H1 (cell line): ENCODE measurements at regions not wholly inside any gene's neighbourhood (a gene's known extent, or its start where the extent isn't known, plus 50 kb on each side); places are given as distances from the start of the nearest gene placed in this dataset.
"Not testable (repeated sequence)": the region's sequence is repeated elsewhere in the genome, so short reads cannot be mapped to it uniquely, and the experiment has no call there.

Experiments
- CTCF ChIA-PET: fragments of 300-600 bp; sonication (Branson Sonifier 250); formaldehyde crosslinking; loops from one replicate; lab custom pipeline; 2021; ENCODE audit not compliant: partially characterized antibody; lab: Charles Lee
- POLR2A ChIA-PET: fragments of 300-600 bp; sonication (Branson Sonifier 250); formaldehyde crosslinking; loops from one replicate; lab custom pipeline; 2021; ENCODE audit warnings: inconsistent platforms; ENCODE audit not compliant: partially characterized antibody; lab: Charles Lee
- DNase-seq, 2 experiments: peaks; one replicate each; pipeline versions ENCODE4 v3.0.0 to v3.0.0-alpha.2; 2010 to 2022; ENCODE audit warnings: low spot score in 2 of 2, low read depth in 1 of 2, mixed read lengths in 1 of 2
- FAIRE-seq: peaks from 2 replicates; lab custom pipeline; 2011; peaks lifted over from hg19 to GRCh38; lab: Jason Lieb, UNC
- H2AFZ ChIP-seq: 2 replicates; pipeline ENCODE4 v1.8.1; 2012; ENCODE audit warnings: low read length, inconsistent platforms
- H2AK5ac ChIP-seq: 2 replicates; pipeline ENCODE4 v1.6.1; 2013; ENCODE audit warnings: low read depth, low read length
- H2BK120ac ChIP-seq: replicated peaks from 2 replicates; pipeline ENCODE3; 2013; ENCODE audit warnings: low read depth, low read length, inconsistent platforms
- H2BK12ac ChIP-seq: 2 replicates; pipeline ENCODE4 v1.6.1; 2013; ENCODE audit warnings: low read depth, low read length
- H2BK15ac ChIP-seq: 2 replicates; pipeline ENCODE4 v1.6.1; 2013; ENCODE audit warnings: low read length
- H2BK20ac ChIP-seq: 2 replicates; pipeline ENCODE4 v1.6.1; 2013; ENCODE audit warnings: low read length
- H2BK5ac ChIP-seq: 2 replicates; pipeline ENCODE4 v1.6.1; 2013; ENCODE audit warnings: low read depth, low read length
- H3K14ac ChIP-seq: 2 replicates; pipeline ENCODE4 v1.6.1; 2013; ENCODE audit warnings: inconsistent platforms; ENCODE audit not compliant: insufficient read length
- H3K18ac ChIP-seq: 2 replicates; pipeline ENCODE4 v1.6.1; 2013; ENCODE audit warnings: low read length; ENCODE audit errors: extremely low read depth
- H3K23ac ChIP-seq: 2 replicates; pipeline ENCODE4 v1.6.1; 2013; ENCODE audit warnings: inconsistent platforms; ENCODE audit not compliant: insufficient read length
- H3K23me2 ChIP-seq: 2 replicates; pipeline ENCODE4 v1.6.1; 2013; ENCODE audit warnings: low read depth, low read length
- H3K27ac ChIP-seq: 2 replicates; pipeline ENCODE4 v1.6.1; 2011; ENCODE audit warnings: low read depth, low read length, inconsistent platforms
- H3K27me3 ChIP-seq, 4 experiments: replicated peaks in 1 of 4; 1 replicate in 1 of 4; 2 replicates in 3 of 4; pipeline versions ENCODE4 v1.6.1 to v1.8.1; 2011 to 2013; ENCODE audit warnings: low read length in 3 of 4, mild to moderate bottlenecking in 3 of 4, inconsistent platforms in 2 of 4, mixed read lengths in 2 of 4, moderate library complexity in 1 of 4; ENCODE audit not compliant: control insufficient read depth in 3 of 4, insufficient read depth in 3 of 4; ENCODE audit errors: extremely low read depth in 1 of 4
- H3K36me3 ChIP-seq, 4 experiments: 2 replicates each; pipeline versions ENCODE4 v1.6.1 to v1.8.1; 2011 to 2013; ENCODE audit warnings: mild to moderate bottlenecking in 4 of 4, low read length in 3 of 4, moderate library complexity in 2 of 4, control low read depth in 1 of 4, inconsistent platforms in 1 of 4; ENCODE audit not compliant: insufficient read depth in 4 of 4, control insufficient read depth in 2 of 4
- H3K4ac ChIP-seq: replicated peaks from 2 replicates; pipeline ENCODE3; 2013; ENCODE audit warnings: low read length, low read depth, mixed read lengths, inconsistent platforms; ENCODE audit not compliant: insufficient read length
- H3K4me1 ChIP-seq, 4 experiments: replicated peaks in 1 of 4; 1 replicate in 1 of 4; 2 replicates in 3 of 4; pipeline versions ENCODE4 v1.6.1 to v1.8.1; 2011 to 2013; ENCODE audit warnings: low read length in 3 of 4, inconsistent platforms in 2 of 4, mixed read lengths in 1 of 4; ENCODE audit not compliant: insufficient read depth in 4 of 4, control insufficient read depth in 3 of 4
- H3K4me2 ChIP-seq, 2 experiments: 2 replicates each; pipeline versions ENCODE4 v1.6.1 to v1.8.1; 2011 to 2013; ENCODE audit warnings: low read depth in 2 of 2, low read length in 2 of 2, control low read depth in 1 of 2, inconsistent platforms in 1 of 2, mild to moderate bottlenecking in 1 of 2; ENCODE audit not compliant: insufficient read depth in 1 of 2
- H3K4me3 ChIP-seq, 4 experiments: fragments of 200-600, 300-600 bp in 1 of 4; sonication (generic), shearing (Covaris generic), sonication (Bioruptor Twin) in 1 of 4; 2 replicates each; pipeline versions ENCODE4 v1.5.1 to v1.8.1; 2011 to 2016; ENCODE audit warnings: low read length in 4 of 4, low read depth in 3 of 4, control low read depth in 2 of 4, inconsistent platforms in 2 of 4, mild to moderate bottlenecking in 2 of 4, mixed read lengths in 1 of 4, moderate library complexity in 1 of 4; ENCODE audit not compliant: insufficient read depth in 2 of 4; ENCODE audit errors: extremely low read depth in 1 of 4
- H3K56ac ChIP-seq: replicated peaks from 2 replicates; pipeline ENCODE3; 2013; ENCODE audit warnings: low read depth, mild to moderate bottlenecking, mixed read lengths, low read length, inconsistent platforms; ENCODE audit not compliant: insufficient read length
- H3K79me1 ChIP-seq: 2 replicates; pipeline ENCODE4 v1.6.1; 2013; ENCODE audit warnings: low read depth, low read length, control low read depth
- H3K79me2 ChIP-seq, 2 experiments: 2 replicates each; pipeline versions ENCODE4 v1.6.1 to v1.8.1; 2012 to 2013; ENCODE audit warnings: low read length in 2 of 2, mild to moderate bottlenecking in 2 of 2, inconsistent platforms in 1 of 2; ENCODE audit not compliant: insufficient read depth in 2 of 2, control insufficient read depth in 1 of 2
- H3K9ac ChIP-seq, 4 experiments: replicated peaks in 1 of 4; 1 replicate in 1 of 4; 2 replicates in 3 of 4; pipeline versions ENCODE4 v1.6.1 to v1.8.1; 2011 to 2013; ENCODE audit warnings: low read depth in 3 of 4, low read length in 3 of 4, control low read depth in 2 of 4, mild to moderate bottlenecking in 2 of 4, moderate library complexity in 2 of 4, inconsistent platforms in 1 of 4; ENCODE audit errors: extremely low read depth in 1 of 4
- H3K9me3 ChIP-seq, 2 experiments: 2 replicates each; pipeline versions ENCODE4 v1.6.1 to v1.8.1; 2012 to 2013; ENCODE audit warnings: mild to moderate bottlenecking in 2 of 2, moderate library complexity in 2 of 2, control low read depth in 1 of 2, inconsistent platforms in 1 of 2, low read depth in 1 of 2, low read length in 1 of 2, mixed read lengths in 1 of 2; ENCODE audit not compliant: insufficient read depth in 2 of 2
- H4K20me1 ChIP-seq, 2 experiments: replicated peaks in 1 of 2; 2 replicates each; pipeline versions ENCODE3 to v1.8.1; 2011 to 2013; ENCODE audit warnings: inconsistent platforms in 2 of 2, low read length in 2 of 2, mild to moderate bottlenecking in 1 of 2; ENCODE audit not compliant: insufficient read depth in 2 of 2, control insufficient read depth in 1 of 2
- H4K5ac ChIP-seq: 2 replicates; pipeline ENCODE4 v1.6.1; 2013; ENCODE audit warnings: low read length, low read depth, mixed read lengths, inconsistent platforms; ENCODE audit not compliant: insufficient read length
- H4K8ac ChIP-seq: 2 replicates; pipeline ENCODE4 v1.8.0; 2013; ENCODE audit warnings: mild to moderate bottlenecking, moderate library complexity, low read length, inconsistent platforms; ENCODE audit not compliant: insufficient read depth; ENCODE audit errors: extremely low read depth
- H4K91ac ChIP-seq: replicated peaks from 2 replicates; pipeline ENCODE3; 2013; ENCODE audit warnings: low read length, mixed read lengths, inconsistent platforms; ENCODE audit not compliant: insufficient read length
- WGBS, 2 experiments: shearing (Covaris generic) in 1 of 2; methylation state at CpG; one replicate each; pipeline versions ENCODE4 v1.1.6 to v1.1.7; 2013 to 2015; ENCODE audit warnings: low lambda C conversion rate in 2 of 2, mixed read lengths in 2 of 2, inconsistent platforms in 1 of 2, low coverage in 1 of 2, missing lambda C conversion rate in 1 of 2; ENCODE audit not compliant: insufficient replicate concordance in 2 of 2, insufficient coverage in 1 of 2, insufficient read length in 1 of 2; ENCODE audit errors: extremely low coverage in 1 of 2, missing lambda C conversion rate in 1 of 2; 5-methylcytosine and 5-hydroxymethylcytosine counted together

DNA sequence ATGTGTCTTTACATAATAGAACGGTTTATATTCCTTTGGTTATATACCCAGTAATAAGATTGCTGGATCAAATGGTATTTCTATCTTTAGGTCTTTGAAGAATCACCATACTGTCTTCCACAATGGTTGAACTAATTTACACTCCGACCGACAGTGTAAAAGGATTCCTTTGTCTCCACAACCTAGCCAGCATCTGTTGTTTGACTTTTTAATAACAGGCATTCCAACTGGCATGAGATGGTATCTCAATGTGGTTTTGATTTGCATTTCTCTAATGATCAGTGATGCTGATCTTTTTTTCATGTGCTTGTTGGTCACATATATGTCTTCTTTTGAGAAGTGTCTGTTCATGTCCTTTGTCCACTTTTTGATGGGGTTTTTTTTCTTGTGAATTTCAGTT is 319.7 kb upstream of the IRAK1BP1 start:
- H2BK15ac ChIP-seq, H3K79me2 ChIP-seq, H2BK5ac ChIP-seq, H3K36me3 ChIP-seq, H3K56ac ChIP-seq, H4K8ac ChIP-seq, H3K27me3 ChIP-seq, H3K9ac ChIP-seq, POLR2A ChIA-PET, H2BK20ac ChIP-seq, FAIRE-seq, H3K23me2 ChIP-seq, H4K5ac ChIP-seq, H3K4me2 ChIP-seq, H4K20me1 ChIP-seq, H3K4me3 ChIP-seq, H3K14ac ChIP-seq, H4K91ac ChIP-seq, H2BK120ac ChIP-seq, H3K79me1 ChIP-seq, H3K4ac ChIP-seq, DNase-seq, H3K9me3 ChIP-seq, H3K27ac ChIP-seq, H2BK12ac ChIP-seq, H3K23ac ChIP-seq, H3K4me1 ChIP-seq, H2AFZ ChIP-seq, H3K18ac ChIP-seq, H2AK5ac ChIP-seq: not testable (repeated sequence)
- WGBS, 2 experiments: 87% methylated on average over 3 of the region's 3 CpGs; no CpG with 5 or more reads in 1 of the 2 experiments
- CTCF ChIA-PET: interaction anchor here (2.1 kb wide), 1 partner anchor 33 kb away, joined by 7 read pairs; no protein-coding TSS in a partner anchor
